ENCODE measurements at regions not wholly inside any gene's neighbourhood (a gene's known extent, or its start where the extent isn't known, plus 50 kb on each side); places are given as distances from the start of the nearest gene placed in this dataset.

GRCh38 chr6:14750059-14750661 lies 495.7 kb upstream of the JARID2 start:
- TF ChIP-seq CTCF (conservative IDR thresholded peaks at IDR 0.05; ENCODE audit: low read length), result no peak
- no peak for TF ChIP-seq EZH2phosphoT487 (IDR thresholded peaks at IDR 0.05; ENCODE audit: borderline replicate concordance, low read depth, low read length)
- Histone ChIP-seq H3K9me3 (ENCODE audit: low read length) (no peaks in the 10 kb centered on the region; the same call in 1 of the 2 replicates), H3K4me1 (ENCODE audit: insufficient read depth, low read length, poor library complexity, severe bottlenecking) (no peaks in the 10 kb centered on the region), H3K4me2 (ENCODE audit: low read length) (no peak overlapping the region), H3K27ac (ENCODE audit: low read depth, low read length, poor library complexity, severe bottlenecking) (no peak overlapping the region), H2AFZ (ENCODE audit: low read length) (no peak overlapping the region), H3K36me3 (ENCODE audit: insufficient read depth, low read length) (no peaks in the 10 kb centered on the region; the same call in 1 of the 2 replicates), H3K9me2 (ENCODE audit: insufficient read depth, low read length) (no peaks in the 10 kb centered on the region), H3K4me3 (ENCODE audit: low read depth, low read length, poor library complexity, severe bottlenecking) (no peak overlapping the region), H3K79me2 (ENCODE audit: insufficient read depth, low read depth, low read length) (no peaks in the 10 kb centered on the region), H4K20me1 (ENCODE audit: insufficient read depth, low read length) (no peaks in the 10 kb centered on the region)
- DNase-seq (ENCODE audit: low spot score), result no peak
- ChIA-PET POLR2A (interaction anchor here (0.7 kb wide), 1 partner anchor 655 kb away, joined by 3 read pairs; no protein-coding TSS in a partner anchor), CTCF (ENCODE audit: unreplicated experiment) (no interaction called here)
- BruUV-seq (replicated peaks), result no TSS peak
- intact Hi-C loops (cut with micrococcal nuclease; ENCODE audit: unreplicated experiment), result no loop called here

- BruUV-seq (replicated peaks), result no TSS peak
- H3K27ac ChIP-seq (ENCODE audit: low read depth, low read length, poor library complexity, severe bottlenecking), result no peak overlapping the region
- ChIA-PET CTCF (ENCODE audit: unreplicated experiment) (no interaction called here), POLR2A (interaction anchor here (0.6 kb wide), 1 partner anchor 560 kb away, joined by 3 read pairs; no protein-coding TSS in a partner anchor)
- no peak overlapping the region for H2AFZ ChIP-seq (ENCODE audit: low read length)
- H3K4me1 ChIP-seq (ENCODE audit: insufficient read depth, low read length, poor library complexity, severe bottlenecking), result no peaks in the 10 kb centered on the region
- H3K4me2 ChIP-seq (ENCODE audit: low read length), result no peak overlapping the region
- no peaks in the 10 kb centered on the region for H4K20me1 ChIP-seq (ENCODE audit: insufficient read depth, low read length)
- no peak overlapping the region for H3K4me3 ChIP-seq (ENCODE audit: low read depth, low read length, poor library complexity, severe bottlenecking)
- no peaks in the 10 kb centered on the region for H3K79me2 ChIP-seq (ENCODE audit: insufficient read depth, low read depth, low read length)
- TF ChIP-seq EZH2phosphoT487 (IDR thresholded peaks at IDR 0.05; ENCODE audit: borderline replicate concordance, low read depth, low read length) (no peak), CTCF (conservative IDR thresholded peaks at IDR 0.05; ENCODE audit: low read length) (no peak)
- DNase-seq (ENCODE audit: low spot score), result no peak
- H3K9me2 ChIP-seq (ENCODE audit: insufficient read depth, low read length), result no peaks in the 10 kb centered on the region
- H3K36me3 ChIP-seq (ENCODE audit: insufficient read depth, low read length), result no peaks in the 10 kb centered on the region
- H3K9me3 ChIP-seq (ENCODE audit: low read length), result no peaks in the 10 kb centered on the region
- intact Hi-C loops (cut with micrococcal nuclease; ENCODE audit: unreplicated experiment), result no loop called here
Measured at GRCh38 chr6:14751645-14752175, 494.2 kb upstream of the JARID2 start.
